ENCODE measurements at regions not wholly inside any gene's neighbourhood (a gene's known extent, or its start where the extent isn't known, plus 50 kb on each side); places are given as distances from the start of the nearest gene placed in this dataset.
A peak's percentile ranks its signal among the peaks of the same experiment; 100 is the strongest.
"Not testable (repeated sequence)": the region's sequence is repeated elsewhere in the genome, so short reads cannot be mapped to it uniquely, and the experiment has no call there.

DNA sequence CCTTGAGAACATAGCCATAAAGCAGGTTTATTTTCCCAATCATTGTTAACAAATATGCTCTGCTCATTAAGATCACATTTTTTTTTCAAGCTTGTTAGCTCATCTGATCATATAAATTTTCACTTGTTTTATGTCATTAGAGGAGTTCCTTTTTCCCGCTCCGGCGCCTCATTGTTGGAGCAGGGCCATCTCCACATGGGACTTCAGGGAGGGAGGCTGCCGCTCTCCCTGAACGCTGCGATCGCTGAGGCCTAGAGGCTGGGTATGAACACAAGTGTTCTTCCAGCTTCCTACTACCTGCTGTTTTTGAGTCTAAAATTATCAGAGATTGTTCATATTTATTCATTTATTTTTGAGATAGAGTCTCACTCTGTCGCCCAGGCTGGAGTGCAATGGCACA is 246.9 kb downstream of the MPDZ start:
- TF ChIP-seq, protein P1, sequence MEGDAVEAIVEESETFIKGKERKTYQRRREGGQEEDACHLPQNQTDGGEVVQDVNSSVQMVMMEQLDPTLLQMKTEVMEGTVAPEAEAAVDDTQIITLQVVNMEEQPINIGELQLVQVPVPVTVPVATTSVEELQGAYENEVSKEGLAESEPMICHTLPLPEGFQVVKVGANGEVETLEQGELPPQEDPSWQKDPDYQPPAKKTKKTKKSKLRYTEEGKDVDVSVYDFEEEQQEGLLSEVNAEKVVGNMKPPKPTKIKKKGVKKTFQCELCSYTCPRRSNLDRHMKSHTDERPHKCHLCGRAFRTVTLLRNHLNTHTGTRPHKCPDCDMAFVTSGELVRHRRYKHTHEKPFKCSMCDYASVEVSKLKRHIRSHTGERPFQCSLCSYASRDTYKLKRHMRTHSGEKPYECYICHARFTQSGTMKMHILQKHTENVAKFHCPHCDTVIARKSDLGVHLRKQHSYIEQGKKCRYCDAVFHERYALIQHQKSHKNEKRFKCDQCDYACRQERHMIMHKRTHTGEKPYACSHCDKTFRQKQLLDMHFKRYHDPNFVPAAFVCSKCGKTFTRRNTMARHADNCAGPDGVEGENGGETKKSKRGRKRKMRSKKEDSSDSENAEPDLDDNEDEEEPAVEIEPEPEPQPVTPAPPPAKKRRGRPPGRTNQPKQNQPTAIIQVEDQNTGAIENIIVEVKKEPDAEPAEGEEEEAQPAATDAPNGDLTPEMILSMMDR (IDR thresholded peaks at IDR 0.05; ENCODE audit: control extremely low read depth, extremely low read depth, low read depth, missing control alignments) = no peak
- ChIA-PET CTCF (interaction anchor here (0.6 to 4.4 kb wide), 6 partner anchors 15 to 198 kb away, joined by 3 to 32 read pairs (median 3); no protein-coding TSS in a partner anchor), POLR2A (no interaction called here)
- DNase-seq (ENCODE audit: extremely low spot score) = no peak

DNA sequence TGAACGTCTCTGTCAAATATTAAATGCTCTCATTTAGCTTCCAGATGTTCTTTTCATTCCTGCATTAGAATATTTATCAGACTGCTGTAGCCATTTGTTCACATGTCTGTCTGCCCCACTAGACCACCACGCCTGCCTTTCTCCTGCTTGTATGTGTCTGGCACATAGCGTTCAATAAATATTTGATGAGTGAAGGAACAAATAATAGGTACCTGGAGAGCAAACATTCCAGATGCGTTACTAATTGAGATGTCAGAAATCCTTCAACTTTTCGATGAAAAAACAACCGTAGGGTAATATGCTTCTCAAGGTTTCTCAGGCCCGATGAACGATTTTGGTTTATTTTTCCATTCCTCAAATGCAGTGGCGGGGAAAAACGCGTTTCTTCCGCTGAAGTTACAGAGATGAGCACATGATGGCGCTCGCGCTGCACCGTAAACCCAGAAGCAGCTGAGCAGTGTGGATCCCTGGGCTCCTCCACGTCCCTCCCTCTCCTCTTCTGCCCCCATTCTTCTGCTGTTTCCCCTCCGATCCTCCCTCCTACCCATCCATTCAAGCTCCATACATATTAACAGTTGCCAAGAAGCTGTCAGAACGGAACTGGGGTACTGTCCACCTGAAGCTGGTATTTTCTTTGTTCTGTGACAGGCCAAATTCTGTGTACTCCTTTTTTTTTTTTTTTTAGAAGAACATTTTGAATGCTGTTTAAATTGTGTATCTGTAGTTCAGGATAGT is 245.4 kb downstream of the MPDZ start:
- peak; percentile 53 for DNase-seq (ENCODE audit: extremely low spot score)
- CTCF ChIA-PET = interaction anchor here (0.6 to 4.4 kb wide), 9 partner anchors 11 to 1393 kb away, joined by 3 to 32 read pairs (median 3); no protein-coding TSS in a partner anchor
- TF ChIP-seq, protein P1 (IDR thresholded peaks at IDR 0.05; ENCODE audit: control extremely low read depth, extremely low read depth, low read depth, missing control alignments) = peak; percentile 67
- POLR2A ChIA-PET = no interaction called here

DNA sequence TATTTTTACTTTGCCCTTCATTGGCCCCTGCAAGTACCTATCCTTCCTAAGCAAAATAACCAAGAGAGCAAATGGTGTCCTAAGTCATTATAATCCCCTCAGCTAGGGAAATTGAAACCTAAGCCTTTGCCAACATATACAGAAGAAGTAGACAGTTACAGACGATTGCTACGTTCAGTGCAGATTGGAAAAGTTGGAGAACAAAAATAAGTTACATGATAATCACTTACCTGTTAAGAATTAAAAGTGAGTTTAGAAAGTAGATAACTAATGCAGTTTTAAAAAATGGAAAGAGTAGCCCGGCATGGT is 244.8 kb downstream of the MPDZ start:
- no peak for DNase-seq (ENCODE audit: extremely low spot score)
- TF ChIP-seq, protein P1 (IDR thresholded peaks at IDR 0.05; ENCODE audit: control extremely low read depth, extremely low read depth, low read depth, missing control alignments) = no peak
- ChIA-PET CTCF (interaction anchor here (0.6 to 4.4 kb wide), 6 partner anchors 13 to 1393 kb away, joined by 3 to 32 read pairs (median 4); no protein-coding TSS in a partner anchor), POLR2A (no interaction called here)

DNA sequence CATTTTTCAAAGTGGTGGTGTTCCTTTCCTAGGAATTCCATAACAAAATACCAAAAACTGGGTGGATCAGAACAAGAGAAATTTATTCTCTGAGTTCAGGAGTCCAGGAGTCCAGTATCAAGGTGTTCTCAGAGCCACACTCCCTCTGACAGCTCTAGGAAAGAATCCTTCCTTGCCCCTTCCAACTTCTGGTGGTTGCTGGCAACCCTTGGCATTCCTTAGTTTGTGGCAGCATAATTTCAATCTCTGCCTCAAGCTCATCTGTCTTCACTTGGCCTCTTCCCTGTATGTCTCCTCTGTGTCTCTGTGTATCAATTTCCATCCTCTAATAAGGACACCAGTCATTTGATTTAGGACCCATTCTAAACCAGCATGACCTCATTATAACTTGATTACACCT is 243.7 kb downstream of the MPDZ start:
- TF ChIP-seq, protein P1 (IDR thresholded peaks at IDR 0.05; ENCODE audit: control extremely low read depth, extremely low read depth, low read depth, missing control alignments) = no peak
- DNase-seq (ENCODE audit: extremely low spot score) = no peak

DNA sequence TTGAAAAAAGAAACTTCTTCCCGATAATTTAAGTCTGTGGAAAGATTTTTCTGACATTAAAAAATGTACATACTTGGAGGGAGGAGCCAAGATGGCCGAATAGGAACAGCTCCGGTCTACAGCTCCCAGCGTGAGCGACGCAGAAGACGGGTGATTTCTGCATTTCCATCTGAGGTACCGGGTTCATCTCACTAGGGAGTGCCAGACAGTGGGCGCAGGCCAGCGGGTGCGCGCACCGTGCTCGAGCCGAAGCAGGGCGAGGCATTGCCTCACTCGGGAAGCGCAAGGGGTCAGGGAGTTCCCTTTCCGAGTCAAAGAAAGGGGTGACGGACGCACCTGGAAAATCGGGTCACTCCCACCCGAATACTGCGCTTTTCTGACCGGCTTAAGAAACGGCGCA is 241.7 kb downstream of the MPDZ start:
- DNase-seq (ENCODE audit: extremely low spot score); POLR2A ChIA-PET; CTCF ChIA-PET: not testable (repeated sequence)

More for the DNA sequence above, 243.7 kb downstream of the MPDZ start:
- ChIA-PET POLR2A (no interaction called here), CTCF (no interaction called here)

DNA sequence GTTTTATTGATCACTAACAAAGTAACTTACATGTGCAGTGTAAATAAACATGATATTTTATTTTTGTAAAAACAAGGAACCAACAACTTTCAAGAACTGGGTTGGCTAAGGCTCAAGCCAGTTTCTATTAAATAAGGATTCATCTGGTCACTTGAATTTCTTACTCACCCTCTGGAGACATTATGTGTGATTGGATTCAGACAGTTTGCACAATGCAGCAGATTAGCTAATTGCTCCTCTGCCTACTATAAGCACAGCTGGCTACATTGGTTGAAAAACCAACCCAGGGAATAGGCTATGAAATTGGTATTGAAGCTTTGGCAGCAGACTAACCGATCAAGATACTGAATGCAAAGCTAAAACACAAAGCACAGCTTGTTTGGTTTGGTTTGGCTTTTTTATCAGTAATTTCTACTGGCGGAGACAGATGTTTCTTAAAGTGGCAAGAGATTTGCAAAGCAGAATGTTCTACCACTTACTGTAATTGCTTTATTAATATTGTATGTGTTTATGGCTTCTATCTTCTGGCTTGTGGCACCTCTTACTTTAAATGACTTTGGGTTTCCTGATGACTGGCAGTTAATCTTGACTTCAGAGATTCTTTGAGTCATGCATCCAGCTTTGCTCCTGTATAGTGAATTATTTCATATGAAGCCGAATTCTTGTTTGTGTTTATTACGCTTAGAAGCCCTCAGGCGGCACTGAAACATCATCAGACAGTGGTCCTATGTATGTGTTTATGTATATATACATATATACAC is 231.5 kb downstream of the MPDZ start:
- TF ChIP-seq, protein P1 (IDR thresholded peaks at IDR 0.05; ENCODE audit: control extremely low read depth, extremely low read depth, low read depth, missing control alignments) = no peak
- ChIA-PET CTCF (interaction anchor here (0.7 to 2.0 kb wide), 4 partner anchors 9 to 14 kb away, joined by 3 to 6 read pairs (median 5); no protein-coding TSS in a partner anchor), POLR2A (no interaction called here)
- DNase-seq (ENCODE audit: extremely low spot score) = no peak

DNA sequence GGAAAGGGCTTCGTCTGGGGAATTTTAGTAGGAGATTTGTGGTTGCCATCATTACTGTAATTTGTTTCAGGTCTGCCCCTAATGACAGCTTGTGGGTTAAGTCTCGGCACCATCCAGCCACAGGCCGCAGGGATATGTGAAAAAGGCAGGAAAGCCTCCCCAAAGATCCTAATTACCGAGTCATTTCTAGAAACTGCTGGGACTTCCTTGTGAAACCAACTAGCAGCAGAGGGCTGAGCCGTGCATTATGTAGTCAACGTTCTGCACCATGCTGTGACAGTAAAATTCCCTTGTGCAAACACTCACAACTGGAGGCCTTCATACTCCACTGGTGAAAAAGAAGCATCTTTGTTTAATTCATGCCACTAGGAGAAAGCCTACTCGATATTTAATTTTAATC is 230.3 kb downstream of the MPDZ start:
- ChIA-PET POLR2A (no interaction called here), CTCF (interaction anchor here (1.7 kb wide), 1 partner anchor 13 kb away, joined by 5 read pairs; no protein-coding TSS in a partner anchor)
- TF ChIP-seq, protein P1 (IDR thresholded peaks at IDR 0.05; ENCODE audit: control extremely low read depth, extremely low read depth, low read depth, missing control alignments) = no peak
- DNase-seq (ENCODE audit: extremely low spot score) = no peak
